ENCODE measurements at regions not wholly inside any gene's neighbourhood (a gene's known extent, or its start where the extent isn't known, plus 50 kb on each side); places are given as distances from the start of the nearest gene placed in this dataset.

GRCh38 chr10:89926736-89927135, 225.3 kb downstream of the KIF20B start:
- TF ChIP-seq RAD21 (IDR thresholded peaks at IDR 0.05) = no peak
- no peak for TF ChIP-seq CTCF (IDR thresholded peaks at IDR 0.05; ENCODE audit: low read depth, low read length, missing input control)
- TF ChIP-seq REST (IDR thresholded peaks at IDR 0.05) = no peak
- no peak for TF ChIP-seq SP1 (IDR thresholded peaks at IDR 0.05)
- TF ChIP-seq ZBTB33 (IDR thresholded peaks at IDR 0.05) = no peak
